Suprapubic skin (tissue), 4 donors: ENCODE measurements at regions not wholly inside any gene's neighbourhood (a gene's known extent, or its start where the extent isn't known, plus 50 kb on each side); places are given as distances from the start of the nearest gene placed in this dataset.

Source experiments
- DNase-seq, 2 donors: peaks; one replicate each; pipeline ENCODE4 v3.0.0-alpha.2; 2019; ENCODE audit warnings: low spot score in 2 of 2
- H3K27ac ChIP-seq: fragments of 200-600 bp; sonication (generic); one replicate; pipeline ENCODE4 v1.5.1; 2019
- H3K27me3 ChIP-seq: fragments of 200-600 bp; sonication (generic); one replicate; pipeline ENCODE4 v1.5.1; 2019
- H3K36me3 ChIP-seq: fragments of 200-600 bp; sonication (generic); one replicate; pipeline ENCODE4 v1.5.1; 2019
- H3K4me1 ChIP-seq: fragments of 200-600 bp; sonication (generic); one replicate; pipeline ENCODE4 v1.5.1; 2019
- H3K4me3 ChIP-seq: fragments of 200-600 bp; sonication (generic); one replicate; pipeline ENCODE4 v1.5.1; 2019; ENCODE audit warnings: mild to moderate bottlenecking
- H3K9me3 ChIP-seq: fragments of 200-600 bp; sonication (generic); one replicate; pipeline ENCODE4 v1.5.1; 2019
- CTCF ChIP-seq, 2 donors: fragments of 200-600 bp in 1 of 2; fragments of 450-650 bp in 1 of 2; sonication (generic) in 1 of 2; IDR thresholded peaks; one replicate each; pipeline ENCODE4 v1.5.1; 2016 to 2019; ENCODE audit warnings: antibody characterized with exemption in 2 of 2, mild to moderate bottlenecking in 1 of 2, moderate library complexity in 1 of 2
- EP300 ChIP-seq: sonication (generic); formaldehyde crosslinking; IDR thresholded peaks from one replicate; pipeline ENCODE4 v1.6.1; 2017; ENCODE audit warnings: antibody characterized with exemption
- POLR2A ChIP-seq, 2 donors: fragments of 450-650 bp; IDR thresholded peaks; one replicate each; pipeline ENCODE4 v1.6.1; 2017; ENCODE audit warnings: antibody characterized with exemption in 2 of 2, mild to moderate bottlenecking in 2 of 2, moderate library complexity in 2 of 2
- POLR2AphosphoS5 ChIP-seq, 3 donors: sonication (generic); formaldehyde crosslinking; IDR thresholded peaks; one replicate each; pipeline ENCODE4 v1.6.1; 2017; ENCODE audit warnings: antibody characterized with exemption in 3 of 3
- WGBS: methylation state at CpG from one replicate; pipeline ENCODE4 v1.1.5; 2018; 5-methylcytosine and 5-hydroxymethylcytosine counted together

GRCh38 chr11:112310848-112311247, 50.2 kb upstream of the PLET1 start:
- Histone ChIP-seq H3K4me3 (no peak overlapping the region), H3K9me3 (no peaks in the 10 kb centered on the region), H3K27ac (no peak overlapping the region), H3K4me1 (peaks cover 5% of the 10 kb centered on the region), H3K36me3 (no peaks in the 10 kb centered on the region), H3K27me3 (no peaks in the 10 kb centered on the region)
- no peak for TF ChIP-seq CTCF (IDR thresholded peaks at IDR 0.05)
- TF ChIP-seq EP300: no peak
- TF ChIP-seq POLR2AphosphoS5 (IDR thresholded peaks at IDR 0.05): no peak
- TF ChIP-seq POLR2A (IDR thresholded peaks at IDR 0.05): no peak
- WGBS: 73% methylated on average over 8 of the region's 8 CpGs
- DNase-seq: no peak

- Histone ChIP-seq H3K4me1 (peaks cover 15% of the 10 kb centered on the region), H3K4me3 (no peak overlapping the region), H3K36me3 (no peaks in the 10 kb centered on the region), H3K9me3 (no peaks in the 10 kb centered on the region), H3K27ac (no peak overlapping the region), H3K27me3 (no peaks in the 10 kb centered on the region)
- TF ChIP-seq POLR2A (IDR thresholded peaks at IDR 0.05) (no peak), CTCF (IDR thresholded peaks at IDR 0.05) (no peak), POLR2AphosphoS5 (IDR thresholded peaks at IDR 0.05) (no peak), EP300 (no peak)
- no peak for DNase-seq
- 96% methylated on average over 8 of the region's 8 CpGs for WGBS
Observed at GRCh38 chr11:112315057-112315720, 54.5 kb upstream of the PLET1 start.

GRCh38 chr11:112315861-112316739, 55.4 kb upstream of the PLET1 start:
- peaks cover 18% of the 10 kb centered on the region for H3K4me1 ChIP-seq
- TF ChIP-seq EP300 (no peak), CTCF (IDR thresholded peaks at IDR 0.05) (no peak), POLR2A (IDR thresholded peaks at IDR 0.05) (no peak), POLR2AphosphoS5 (IDR thresholded peaks at IDR 0.05) (no peak)
- peak overlapping the region; percentile 9 for H3K27ac ChIP-seq
- H3K4me3 ChIP-seq: no peak overlapping the region
- 85% methylated on average over 11 of the region's 11 CpGs for WGBS
- H3K36me3 ChIP-seq: no peaks in the 10 kb centered on the region
- H3K9me3 ChIP-seq: no peaks in the 10 kb centered on the region
- H3K27me3 ChIP-seq: no peaks in the 10 kb centered on the region
- DNase-seq: no peak

- Histone ChIP-seq H3K27me3 (no peaks in the 10 kb centered on the region), H3K27ac (no peak overlapping the region), H3K9me3 (no peaks in the 10 kb centered on the region), H3K4me1 (peaks cover 27% of the 10 kb centered on the region), H3K36me3 (no peaks in the 10 kb centered on the region), H3K4me3 (no peak overlapping the region)
- 86% methylated on average over 4 of the region's 4 CpGs for WGBS
- DNase-seq: no peak
- no peak for TF ChIP-seq CTCF (IDR thresholded peaks at IDR 0.05)
- TF ChIP-seq POLR2AphosphoS5 (IDR thresholded peaks at IDR 0.05): no peak
- TF ChIP-seq POLR2A (IDR thresholded peaks at IDR 0.05): no peak
- TF ChIP-seq EP300: no peak
Observed at GRCh38 chr11:112316971-112317370, 56.3 kb upstream of the PLET1 start.

- no peak overlapping the region for H3K4me3 ChIP-seq
- WGBS: 26% methylated on average over 1 of the region's 1 CpG
- no peak for DNase-seq
- no peaks in the 10 kb centered on the region for H3K27me3 ChIP-seq
- H3K27ac ChIP-seq: peak overlapping the region; percentile 38
- H3K4me1 ChIP-seq: peaks cover 29% of the 10 kb centered on the region
- H3K9me3 ChIP-seq: no peaks in the 10 kb centered on the region
- TF ChIP-seq EP300 (no peak), CTCF (IDR thresholded peaks at IDR 0.05) (no peak), POLR2A (IDR thresholded peaks at IDR 0.05) (no peak), POLR2AphosphoS5 (IDR thresholded peaks at IDR 0.05) (no peak)
- H3K36me3 ChIP-seq: no peaks in the 10 kb centered on the region
Observed at GRCh38 chr11:112318184-112318591, 57.5 kb upstream of the PLET1 start.
